Brain microvascular endothelial cell (primary cell): ENCODE measurements at regions not wholly inside any gene's neighbourhood (a gene's known extent, or its start where the extent isn't known, plus 50 kb on each side); places are given as distances from the start of the nearest gene placed in this dataset.

Experiments used
- DNase-seq: peaks from one replicate; pipeline ENCODE4 v3.0.0-alpha.2; 2020
- H3K27ac ChIP-seq: fragments of 250-450 bp; sonication (Bioruptor Pico); 2 replicates; pipeline ENCODE4 v1.5.1; 2020; ENCODE audit warnings: mild to moderate bottlenecking, moderate library complexity
- H3K27me3 ChIP-seq: fragments of 250-450 bp; sonication (Bioruptor Pico); replicated peaks from 2 replicates; pipeline ENCODE4 v1.5.1; 2020; ENCODE audit warnings: mild to moderate bottlenecking
- H3K36me3 ChIP-seq: fragments of 250-450 bp; sonication (Bioruptor Pico); replicated peaks from 2 replicates; pipeline ENCODE4 v1.5.1; 2020; ENCODE audit warnings: mild to moderate bottlenecking
- H3K4me3 ChIP-seq: 2 replicates; pipeline ENCODE4 v1.5.1; 2011; ENCODE audit warnings: low read depth, mild to moderate bottlenecking, control low read depth, low read length, moderate library complexity
- CTCF ChIP-seq: IDR thresholded peaks from 2 replicates; pipeline ENCODE4 v1.5.1; 2011; ENCODE audit warnings: low read depth, mild to moderate bottlenecking, moderate library complexity, low read length, control low read depth, inconsistent platforms; ENCODE audit errors: missing control alignments
- in situ Hi-C: cut with HindIII; loops from 2 replicates; pipeline ENCODE4 v1.10.0; 2017; ENCODE audit warnings: low sequenced_read_pairs, low pct_ligation_motif_present

GRCh38 chr17:71115669-71115972 lies 946.3 kb downstream of the KCNJ2 start:
- Histone ChIP-seq H3K27ac (no peak overlapping the region), H3K4me3 (no peak overlapping the region), H3K27me3 (no peaks in the 10 kb centered on the region), H3K36me3 (no peaks in the 10 kb centered on the region)
- in situ Hi-C loops, result no loop called here
- TF ChIP-seq CTCF, result no peak
- DNase-seq, result no peak

GRCh38 chr17:71117466-71117865 lies 948.1 kb downstream of the KCNJ2 start:
- Histone ChIP-seq H3K4me3 (no peak overlapping the region), H3K36me3 (no peaks in the 10 kb centered on the region), H3K27me3 (no peaks in the 10 kb centered on the region), H3K27ac (no peak overlapping the region)
- no peak for TF ChIP-seq CTCF
- peak; percentile 24 for DNase-seq
- in situ Hi-C loops, result no loop called here

DNA sequence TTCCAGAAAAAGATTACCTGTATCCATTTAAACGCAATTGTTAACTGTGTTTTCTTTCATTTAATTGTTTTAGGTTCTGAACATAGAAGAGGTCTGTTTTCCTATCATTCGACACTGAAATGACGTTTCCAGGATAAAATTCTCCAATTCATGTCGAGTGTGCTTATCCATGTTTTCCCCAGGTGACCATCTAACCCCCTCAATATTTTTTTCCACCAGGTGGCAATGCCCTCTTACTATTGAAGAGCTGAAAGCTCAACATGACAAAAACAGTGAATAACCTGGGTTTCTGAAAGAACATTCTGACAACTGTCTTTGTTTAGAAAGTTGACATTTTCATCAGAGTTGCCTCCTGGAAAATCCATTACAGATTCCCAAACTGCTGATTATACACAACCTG lies 948.7 kb downstream of the KCNJ2 start:
- DNase-seq, result no peak
- in situ Hi-C loops, result no loop called here
- H3K27ac ChIP-seq, result no peak overlapping the region
- peak; percentile 33 for TF ChIP-seq CTCF
- H3K27me3 ChIP-seq, result no peaks in the 10 kb centered on the region
- no peaks in the 10 kb centered on the region for H3K36me3 ChIP-seq
- no peak overlapping the region for H3K4me3 ChIP-seq

GRCh38 chr17:71127416-71127815 lies 958.1 kb downstream of the KCNJ2 start:
- in situ Hi-C loops, result no loop called here
- Histone ChIP-seq H3K27ac (no peak overlapping the region), H3K27me3 (no peaks in the 10 kb centered on the region), H3K4me3 (no peak overlapping the region), H3K36me3 (no peaks in the 10 kb centered on the region)
- TF ChIP-seq CTCF, result no peak
- no peak for DNase-seq

GRCh38 chr17:71142333-71142732 lies 973.0 kb downstream of the KCNJ2 start:
- H3K27ac ChIP-seq, result no peak overlapping the region
- no peaks in the 10 kb centered on the region for H3K27me3 ChIP-seq
- no peak for TF ChIP-seq CTCF
- no peak for DNase-seq
- no peaks in the 10 kb centered on the region for H3K36me3 ChIP-seq
- in situ Hi-C loops, result no loop called here
- H3K4me3 ChIP-seq, result no peak overlapping the region

- no peak for TF ChIP-seq CTCF
- Histone ChIP-seq H3K36me3 (no peaks in the 10 kb centered on the region), H3K27me3 (no peaks in the 10 kb centered on the region), H3K27ac (no peak overlapping the region), H3K4me3 (no peak overlapping the region)
- in situ Hi-C loops, result no loop called here
- no peak for DNase-seq
Observed at GRCh38 chr17:71145486-71145885, 975.3 kb upstream of the SOX9 start.
